NCI-H82 treated with DMSO at 0.1 percent for 48 hours (cell line): ENCODE measurements at regions not wholly inside any gene's neighbourhood (a gene's known extent, or its start where the extent isn't known, plus 50 kb on each side); places are given as distances from the start of the nearest gene placed in this dataset.

Experiments used
- DNase-seq: peaks from one replicate; lab custom pipeline; 2025; ENCODE audit not compliant: unreplicated experiment; lab: John Stamatoyannopoulos, UW

DNA sequence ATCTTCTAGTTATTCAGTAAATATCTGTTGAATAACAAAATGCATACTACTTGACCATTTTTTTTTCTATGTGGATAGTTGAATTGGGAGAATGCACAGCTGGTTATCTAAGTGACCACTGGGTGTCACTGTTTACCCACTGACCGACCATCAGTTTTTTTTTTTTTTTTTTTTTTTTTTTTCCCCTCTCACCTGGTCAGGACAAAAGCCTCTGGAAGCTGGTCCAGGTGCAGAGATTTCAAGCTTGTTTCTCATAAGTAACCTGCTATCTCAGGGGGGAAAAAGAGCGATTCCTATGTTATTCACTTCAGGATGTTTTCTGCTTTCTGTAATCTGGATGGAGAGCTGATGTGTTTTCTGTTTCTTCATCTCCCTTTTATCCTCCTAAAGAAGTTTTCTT lies 256.0 kb downstream of the DCDC2C start:
- DNase-seq, result no peak

DNA sequence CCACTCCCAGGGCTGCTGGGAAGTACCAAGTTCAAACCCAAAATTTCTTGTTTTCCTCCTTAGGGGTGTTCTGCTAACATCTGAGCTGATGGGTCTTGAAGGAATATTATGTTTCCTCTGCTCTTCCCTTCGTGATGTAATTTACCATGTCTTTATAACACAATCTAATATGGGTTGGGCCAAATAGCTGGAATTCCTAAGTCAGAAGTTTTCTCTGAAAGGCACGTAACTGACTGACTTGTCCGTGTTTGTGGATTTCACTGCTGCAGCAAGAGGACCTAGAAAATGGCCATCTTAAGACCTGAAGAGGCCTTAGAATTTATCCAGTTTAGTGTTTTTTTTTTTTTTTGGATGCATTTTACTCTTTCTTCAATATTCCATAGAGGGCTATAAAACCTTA lies 256.7 kb downstream of the DCDC2C start:
- no peak for DNase-seq

- DNase-seq, result no peak
Observed at GRCh38 chr2:3962719-3963118, 259.3 kb downstream of the DCDC2C start.

GRCh38 chr2:3965211-3965610 lies 261.8 kb downstream of the DCDC2C start:
- no peak for DNase-seq

DNA sequence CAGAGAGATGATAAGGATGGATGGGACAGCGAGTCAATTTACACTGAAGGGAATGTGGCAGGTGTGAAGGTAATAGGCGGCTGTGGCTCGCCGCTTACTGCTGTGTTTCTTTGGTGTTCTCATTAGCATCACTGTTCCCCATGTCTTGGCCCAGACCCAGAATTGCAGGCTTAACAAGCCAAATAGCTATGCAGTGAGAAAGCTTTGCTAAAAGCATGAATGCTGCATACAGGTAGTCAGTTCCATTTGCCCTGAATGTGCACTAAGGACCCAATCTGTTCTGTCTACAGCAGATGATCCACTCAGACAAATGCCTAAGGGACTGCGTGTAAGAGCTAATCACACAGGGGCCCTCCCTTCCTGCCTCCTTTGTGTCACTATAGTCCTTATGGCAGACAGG lies 262.6 kb downstream of the DCDC2C start:
- no peak for DNase-seq

DNA sequence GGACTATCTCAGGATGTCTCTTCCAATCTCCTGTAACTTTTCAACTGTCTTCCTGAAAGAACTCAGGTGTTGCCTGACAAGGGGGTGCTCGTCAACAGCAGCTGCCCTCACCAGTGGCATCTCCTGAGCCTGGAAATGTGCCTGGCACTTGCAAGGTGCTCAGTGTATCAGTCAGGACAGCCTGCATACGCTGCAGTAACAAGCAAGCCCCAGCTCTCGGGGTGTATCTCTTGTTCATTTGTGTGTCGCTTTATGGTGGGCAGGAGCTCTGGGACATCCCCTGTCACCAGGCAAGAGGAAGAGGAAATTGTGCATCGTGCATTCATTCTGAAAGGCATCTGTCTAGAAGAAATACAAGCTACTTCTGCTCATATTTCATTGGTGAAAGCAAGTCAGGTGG lies 263.1 kb downstream of the DCDC2C start:
- DNase-seq, result no peak

GRCh38 chr2:3968736-3969135 lies 265.4 kb downstream of the DCDC2C start:
- no peak for DNase-seq

GRCh38 chr2:3970791-3971651 lies 267.6 kb downstream of the DCDC2C start:
- DNase-seq, result no peak

DNA sequence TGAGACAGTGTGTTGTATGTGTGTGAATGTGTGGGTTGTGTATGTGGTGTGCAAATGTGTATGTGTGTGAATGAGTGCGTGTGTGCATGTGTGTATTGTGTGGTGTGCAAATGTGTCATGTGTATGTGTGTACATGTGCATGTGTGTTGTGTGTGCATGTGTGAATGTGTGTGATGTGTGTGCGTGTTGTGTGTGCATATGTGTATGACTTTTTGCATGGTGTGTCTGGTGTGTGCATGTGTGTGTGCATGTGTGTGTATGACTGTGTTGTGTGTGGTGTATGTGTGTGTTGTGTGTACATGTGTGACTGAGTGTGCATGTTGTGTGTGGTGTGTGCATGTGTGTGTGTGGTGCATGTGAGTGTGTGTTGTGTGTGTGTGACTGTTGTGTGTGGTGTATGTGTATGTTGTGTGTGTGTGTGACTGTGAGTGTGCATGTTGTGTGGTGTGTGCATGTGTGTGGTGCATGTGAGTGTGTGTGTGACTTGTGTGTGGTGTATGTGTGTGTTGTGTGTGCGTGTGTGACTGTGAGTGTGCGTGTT lies 268.3 kb downstream of the DCDC2C start:
- no peak for DNase-seq

GRCh38 chr2:3972377-3972776 lies 269.0 kb downstream of the DCDC2C start:
- DNase-seq, result no peak

- no peak for DNase-seq
Observed at GRCh38 chr2:3974765-3975164, 271.4 kb downstream of the DCDC2C start.

- no peak for DNase-seq
Observed at GRCh38 chr2:3981446-3981987, 278.1 kb downstream of the DCDC2C start.

GRCh38 chr2:3982160-3982559 lies 278.8 kb downstream of the DCDC2C start:
- no peak for DNase-seq

DNA sequence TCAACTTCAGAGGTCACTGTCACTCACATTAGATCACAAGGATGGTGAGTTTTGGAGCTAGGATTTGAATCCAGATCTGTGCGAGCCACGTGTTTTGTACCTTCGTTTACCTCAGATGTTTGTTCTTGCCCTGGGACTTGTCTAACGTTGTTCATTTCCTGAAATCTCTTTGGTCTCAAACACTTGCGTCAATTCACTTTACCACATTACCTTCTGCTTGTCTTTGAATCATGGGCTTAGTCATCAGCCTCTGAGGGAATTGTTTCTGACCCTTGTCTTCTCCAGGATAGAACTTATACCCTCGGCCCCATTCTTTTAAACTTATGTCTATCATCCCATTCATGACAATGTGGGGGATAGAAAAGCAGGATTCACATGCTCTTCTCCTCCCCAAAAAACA lies 282.7 kb downstream of the DCDC2C start:
- DNase-seq, result no peak

GRCh38 chr2:3986530-3987258 lies 283.3 kb downstream of the DCDC2C start:
- DNase-seq, result no peak

DNA sequence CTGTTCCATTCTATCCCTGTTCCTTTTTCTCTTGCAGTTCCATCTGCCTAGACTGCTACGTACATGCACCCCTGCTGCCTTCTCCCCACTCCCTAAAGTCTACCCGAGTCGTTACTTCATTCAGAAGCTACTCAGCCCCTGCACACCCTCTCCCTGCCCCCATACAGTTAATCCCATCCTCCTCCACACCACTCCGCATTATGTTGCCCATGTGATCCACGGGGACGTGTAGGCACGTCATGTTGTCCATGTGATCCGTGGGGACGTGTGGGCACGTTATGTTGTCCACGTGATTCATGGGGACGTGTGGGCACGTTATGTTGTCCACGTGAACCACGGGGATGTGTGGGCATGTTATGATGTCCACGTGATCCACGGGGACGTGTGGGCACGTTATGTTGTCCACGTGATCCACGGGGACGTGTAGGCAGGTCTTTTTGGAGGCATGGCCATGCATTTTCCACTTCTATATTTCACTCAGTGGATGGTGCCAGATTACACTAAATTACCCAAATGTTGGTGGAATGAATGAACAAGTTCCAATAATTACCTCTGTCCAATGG lies 299.5 kb downstream of the DCDC2C start:
- DNase-seq, result no peak

DNA sequence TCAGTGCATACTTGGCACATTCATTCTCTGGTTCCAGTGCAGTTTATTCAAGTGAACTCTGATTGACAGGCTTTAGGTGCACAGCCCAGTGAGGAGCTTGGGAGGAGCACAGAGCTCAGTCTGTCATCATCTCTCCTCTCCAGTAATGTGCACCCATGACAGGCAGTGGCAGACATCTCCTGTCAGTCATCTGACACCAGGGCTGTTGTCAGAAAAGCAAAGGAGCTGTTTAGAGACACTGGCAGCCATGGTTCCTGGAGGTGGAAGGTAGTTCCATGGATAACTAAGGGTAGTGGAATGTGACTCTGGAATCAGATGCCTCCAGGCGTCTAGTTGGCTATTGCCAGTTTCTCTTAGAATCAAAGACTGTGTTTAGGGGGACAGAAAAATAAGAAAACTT lies 308.8 kb downstream of the DCDC2C start:
- DNase-seq, result no peak

DNA sequence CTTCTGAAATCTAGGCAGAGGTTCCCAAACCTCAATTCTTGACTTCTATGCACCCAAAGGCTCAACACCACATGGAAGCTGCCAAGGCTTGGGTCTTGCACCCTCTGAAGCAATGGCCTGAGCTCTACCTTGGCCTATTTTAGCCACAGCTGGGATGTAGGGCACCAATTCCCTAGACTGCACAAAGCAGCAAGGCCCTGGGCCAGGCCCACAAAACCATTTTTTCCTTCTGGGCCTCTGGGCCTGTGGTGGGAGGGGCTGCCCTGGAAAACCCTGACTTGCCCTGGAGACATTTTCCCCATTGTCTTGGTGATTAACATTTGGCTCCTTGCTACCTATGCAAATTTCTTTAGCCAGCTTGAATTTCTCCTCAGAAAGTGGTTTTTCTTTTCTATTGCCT lies 315.2 kb downstream of the DCDC2C start:
- DNase-seq, result no peak

- no peak for DNase-seq
Observed at GRCh38 chr2:4020153-4020552, 316.8 kb downstream of the DCDC2C start.

- DNase-seq, result no peak
Observed at GRCh38 chr2:4020649-4021048, 317.3 kb downstream of the DCDC2C start.

GRCh38 chr2:4024605-4025004 lies 321.2 kb downstream of the DCDC2C start:
- DNase-seq, result no peak

DNA sequence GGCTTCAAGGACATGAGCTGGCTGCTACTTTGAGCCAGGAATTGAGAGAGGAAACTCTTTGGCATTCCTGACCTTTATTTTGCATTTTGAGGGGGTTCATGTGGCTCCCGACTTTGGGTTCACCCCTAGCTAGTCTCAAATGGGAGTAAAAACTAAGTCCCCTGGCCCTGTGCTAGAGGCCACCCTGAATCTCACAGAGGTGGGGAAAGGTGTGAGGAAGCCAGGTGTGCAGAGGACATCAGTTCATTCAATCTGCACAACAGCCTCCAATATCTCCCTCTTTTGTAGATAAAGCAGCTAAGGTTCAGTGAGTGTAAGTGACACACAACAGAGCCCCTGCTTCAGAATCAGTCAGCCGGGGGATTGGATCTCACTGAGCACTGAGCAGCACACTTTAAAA lies 325.7 kb downstream of the DCDC2C start:
- no peak for DNase-seq
